GM19397 (cell line): ENCODE measurements at regions not wholly inside any gene's neighbourhood (a gene's known extent, or its start where the extent isn't known, plus 50 kb on each side); places are given as distances from the start of the nearest gene placed in this dataset.
"Not testable (repeated sequence)": the region's sequence is repeated elsewhere in the genome, so short reads cannot be mapped to it uniquely, and the experiment has no call there.

ENCODE experiments used
- ATAC-seq: cut with Tn5 transposase; IDR thresholded peaks from one replicate; pipeline ENCODE4 v1.9.1; 2021; ENCODE audit warnings: mild to moderate bottlenecking, moderate library complexity; ENCODE audit not compliant: unreplicated experiment

DNA sequence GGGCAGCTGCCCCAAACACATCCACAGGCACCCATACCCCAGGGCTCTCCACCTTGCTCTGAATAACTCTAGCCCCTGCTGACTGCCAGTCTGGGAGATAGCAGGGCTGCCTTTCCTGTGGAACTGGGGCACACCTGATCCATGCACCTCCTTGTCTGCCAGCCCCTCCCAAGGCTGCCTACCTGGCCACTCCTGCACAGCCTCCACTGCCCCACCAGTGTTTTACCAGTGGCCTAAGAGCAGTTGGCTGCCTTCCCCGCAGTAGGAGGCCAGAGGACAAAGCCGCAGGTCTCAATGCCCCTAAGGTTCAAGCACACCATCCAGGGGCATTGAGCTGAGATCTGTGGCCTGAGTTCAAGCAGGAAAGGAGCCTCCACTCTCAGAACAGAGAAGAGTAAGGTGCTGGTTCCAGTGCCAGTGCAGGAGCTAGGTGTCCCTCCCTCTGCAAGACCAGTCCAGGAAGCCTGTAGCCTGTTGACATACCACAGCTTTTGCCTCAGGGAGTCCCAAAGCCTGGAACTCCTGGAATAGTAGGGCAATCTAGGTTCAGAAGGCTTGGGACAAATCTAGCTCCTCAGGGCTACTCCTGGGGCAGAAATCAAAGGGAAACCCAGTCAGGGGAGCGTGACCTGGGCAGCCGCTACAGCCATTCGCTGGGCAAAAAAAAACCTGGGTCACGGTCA, 514.5 kb upstream of the PTGER4 start:
- no peak for ATAC-seq

DNA sequence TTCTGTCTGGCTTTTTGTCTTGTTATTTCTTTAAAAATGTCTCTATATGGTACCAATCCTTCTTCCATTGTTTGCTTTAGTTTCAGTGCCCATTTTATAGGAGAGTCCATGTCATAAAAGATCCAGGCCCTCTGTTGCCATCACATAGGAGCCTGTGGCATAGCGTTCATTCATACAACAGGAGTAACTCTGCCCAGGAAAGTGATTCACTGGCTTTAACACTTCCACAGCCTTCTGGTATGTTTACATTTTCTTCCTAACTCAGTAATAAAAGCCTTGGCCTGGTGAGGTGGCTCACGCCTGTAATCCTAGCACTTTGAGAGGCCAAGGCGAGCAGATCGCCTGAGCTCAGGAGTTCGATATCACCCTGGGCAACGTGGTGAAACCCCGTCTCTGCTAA, 519.3 kb upstream of the PTGER4 start:
- ATAC-seq: no peak

- ATAC-seq: no peak
These were observed 525.5 kb upstream of the PTGER4 start for GRCh38 chr5:40154194-40154593.

DNA sequence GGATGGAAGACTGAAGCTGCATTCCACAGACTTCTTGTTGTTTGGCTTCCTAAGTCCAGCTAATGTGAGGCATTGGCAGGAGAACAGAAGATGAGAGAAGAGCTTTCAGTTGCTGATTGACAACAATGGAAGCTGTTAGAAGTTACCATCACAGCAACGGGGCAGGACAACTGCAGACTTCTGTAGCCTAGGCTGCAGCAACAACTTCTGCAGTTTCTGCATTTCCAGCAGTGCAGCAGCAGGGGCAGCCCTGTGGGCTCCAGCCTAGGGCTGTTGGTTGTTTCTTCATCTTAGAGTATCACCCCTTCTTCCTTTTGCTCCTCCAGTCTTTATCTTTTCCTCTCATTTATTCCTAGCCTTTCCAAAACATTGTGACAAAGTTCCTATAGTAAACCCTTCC, 528.8 kb upstream of the PTGER4 start:
- ATAC-seq: no peak

GRCh38 chr5:40141896-40142295, 537.8 kb upstream of the PTGER4 start:
- ATAC-seq: no peak

GRCh38 chr5:40141418-40141817, 538.3 kb upstream of the PTGER4 start:
- no peak for ATAC-seq

DNA sequence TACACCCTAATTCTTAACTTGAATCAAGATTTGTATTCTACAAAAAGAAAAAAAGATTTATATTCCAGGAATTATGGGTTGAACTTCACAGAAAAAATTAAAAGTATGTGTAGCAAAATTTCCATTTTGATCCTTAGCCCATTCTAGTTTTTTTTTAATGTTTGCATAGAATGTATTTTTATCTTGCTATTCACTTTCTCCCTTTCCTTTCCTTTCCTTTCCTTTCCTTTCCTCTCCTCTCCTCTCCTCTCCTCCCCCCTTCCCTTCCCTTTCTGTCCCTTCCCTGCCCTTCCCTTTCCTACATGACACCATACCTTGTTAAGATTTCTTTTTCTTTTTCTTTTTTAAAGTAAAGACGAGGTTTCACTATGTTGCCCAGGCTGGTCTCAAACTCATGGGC, 542.5 kb upstream of the PTGER4 start:
- ATAC-seq: no peak

- ATAC-seq: no peak
These were observed 544.7 kb upstream of the PTGER4 start for GRCh38 chr5:40134883-40135520.

- no peak for ATAC-seq
These were observed 555.3 kb upstream of the PTGER4 start for GRCh38 chr5:40124367-40124766.

DNA sequence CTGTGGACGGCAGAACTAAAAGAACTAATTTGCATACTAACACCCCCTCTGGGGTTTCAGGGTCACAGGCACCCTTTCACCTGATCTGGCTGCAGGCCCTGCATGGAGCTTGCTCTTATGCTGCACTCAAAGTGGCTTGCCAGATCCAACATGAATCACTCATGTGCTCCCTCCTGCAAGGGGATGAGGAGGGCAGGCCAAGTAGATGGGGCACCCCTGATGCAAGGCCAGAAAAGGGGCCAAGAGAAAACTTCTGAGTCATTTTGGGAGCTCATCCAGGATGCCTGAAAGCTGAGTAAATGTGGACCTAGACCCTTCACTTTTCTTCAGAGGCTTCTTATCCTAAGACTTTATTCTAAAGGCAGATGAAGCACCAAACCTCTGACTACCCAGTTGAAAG, 558.5 kb upstream of the PTGER4 start:
- ATAC-seq: no peak

- ATAC-seq: no peak
These were observed 566.8 kb upstream of the PTGER4 start for GRCh38 chr5:40112875-40113274.

GRCh38 chr5:40111036-40111435, 568.7 kb upstream of the PTGER4 start:
- ATAC-seq: not testable (repeated sequence)

DNA sequence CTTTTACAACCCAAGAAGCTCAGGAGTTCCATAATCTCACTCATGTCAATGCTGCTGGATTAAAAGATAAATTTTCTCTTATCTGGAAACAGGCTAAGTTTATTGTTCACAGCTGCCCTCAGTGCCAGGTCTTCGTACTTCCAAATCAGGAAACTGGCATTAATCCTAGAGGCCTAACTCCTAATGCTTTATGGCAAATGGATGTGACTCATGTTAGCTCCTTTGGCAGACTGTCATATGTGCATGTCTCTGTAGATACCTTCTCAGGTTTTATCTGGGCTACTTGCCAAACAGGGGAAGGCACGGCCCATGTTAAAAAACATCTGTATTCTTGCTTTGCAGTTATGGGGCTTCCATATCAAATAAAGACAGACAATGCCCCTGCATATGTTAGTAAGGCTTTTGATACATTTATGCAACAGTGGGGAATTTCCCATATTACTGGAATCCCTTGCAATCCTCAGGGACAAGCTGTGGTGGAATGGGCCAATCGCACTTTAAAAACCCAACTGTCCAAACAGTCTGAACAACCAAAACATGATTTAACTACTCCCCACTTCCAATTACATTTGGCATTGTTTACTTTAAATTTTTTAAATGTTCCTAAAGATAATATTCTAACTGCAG, 570.8 kb upstream of the PTGER4 start:
- ATAC-seq: not testable (repeated sequence)

- not testable (repeated sequence) for ATAC-seq
These were observed 571.9 kb upstream of the PTGER4 start for GRCh38 chr5:40107786-40108185.

DNA sequence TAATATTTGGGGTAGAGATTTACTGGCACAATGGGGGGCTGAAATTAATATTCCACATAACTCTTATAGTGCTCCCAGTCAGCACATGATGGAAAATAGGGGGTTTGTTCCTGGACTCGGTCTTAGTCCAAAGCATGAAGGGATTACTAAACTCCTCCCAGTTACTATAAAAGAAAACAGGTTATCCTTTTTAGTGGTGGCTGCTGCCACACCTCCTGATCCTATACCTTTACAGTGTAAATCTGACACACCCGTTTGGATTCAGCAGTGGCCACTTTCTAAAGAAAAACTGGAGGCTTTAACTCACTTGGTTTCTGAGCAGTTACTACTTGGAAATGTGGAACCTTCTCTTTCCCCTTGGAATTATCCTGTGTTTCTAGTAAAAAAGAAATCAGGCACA, 572.9 kb upstream of the PTGER4 start:
- ATAC-seq: no peak

DNA sequence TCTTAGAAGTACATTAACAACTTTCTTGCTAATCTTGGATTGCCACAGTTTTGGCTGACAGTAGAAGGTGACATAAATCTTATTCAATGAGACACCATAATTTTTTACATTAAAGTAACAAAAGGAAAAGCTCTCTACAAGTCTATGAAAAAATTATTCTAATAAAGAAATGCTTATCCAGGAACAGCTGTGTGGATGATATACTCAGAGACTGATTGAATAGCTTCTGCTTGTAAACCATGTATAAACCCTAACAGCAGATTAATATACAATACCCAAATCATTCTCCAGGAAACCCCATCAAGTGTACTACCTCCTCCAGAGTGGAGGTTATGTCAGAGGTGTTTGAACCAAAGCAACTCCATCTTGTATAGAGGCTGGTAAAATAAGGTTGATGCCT, 581.4 kb upstream of the PTGER4 start:
- no peak for ATAC-seq

DNA sequence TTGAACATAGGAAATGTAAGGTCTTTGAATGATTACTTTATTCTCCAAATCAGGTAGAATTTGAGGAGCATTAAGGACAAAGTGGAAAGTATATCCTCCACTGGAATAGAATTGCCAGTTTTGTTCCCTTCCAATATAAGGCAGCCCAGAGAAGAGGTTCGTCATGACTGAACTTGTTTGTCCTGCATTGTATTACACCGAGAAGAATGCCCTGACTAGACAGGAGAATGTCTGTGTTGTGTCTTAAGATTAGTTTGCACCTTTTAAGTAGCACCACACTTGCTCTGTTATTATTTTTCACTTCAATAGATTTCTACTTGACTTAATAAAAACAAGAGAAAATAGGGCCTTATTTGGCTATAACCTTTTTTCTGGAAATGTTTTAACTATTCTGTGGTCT, 586.2 kb upstream of the PTGER4 start:
- ATAC-seq: no peak

- no peak for ATAC-seq
These were observed 590.4 kb upstream of the PTGER4 start for GRCh38 chr5:40089269-40089668.

- no peak for ATAC-seq
These were observed 595.1 kb upstream of the PTGER4 start for GRCh38 chr5:40084614-40085013.

DNA sequence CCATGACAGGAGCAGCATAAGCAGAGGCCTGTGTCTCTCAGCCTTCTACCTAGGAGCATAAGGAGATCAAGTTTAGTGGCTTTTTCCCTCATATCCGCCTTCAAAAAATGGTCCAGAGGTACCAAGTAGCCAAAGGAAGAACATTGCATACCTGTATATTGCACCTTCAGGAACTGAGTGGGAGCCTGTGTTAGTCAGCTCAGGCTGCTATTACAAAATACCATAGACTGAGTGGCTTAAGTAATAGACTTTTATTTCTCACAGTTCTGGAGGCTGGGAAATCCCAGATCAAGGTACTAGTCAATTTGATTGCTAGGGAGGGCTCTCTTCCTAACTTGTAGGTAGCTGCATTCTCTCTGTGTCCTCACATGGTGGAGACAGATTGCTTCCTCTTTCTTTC, 597.4 kb upstream of the PTGER4 start:
- ATAC-seq: no peak

- no peak for ATAC-seq
These were observed 599.5 kb upstream of the PTGER4 start for GRCh38 chr5:40080191-40080590.

GRCh38 chr5:40078898-40079575, 600.7 kb upstream of the PTGER4 start:
- no peak for ATAC-seq
